OCI-LY1 (cell line): ENCODE measurements at regions not wholly inside any gene's neighbourhood (a gene's known extent, or its start where the extent isn't known, plus 50 kb on each side); places are given as distances from the start of the nearest gene placed in this dataset.

Source experiments
- EZH2 ChIP-seq: fragments of 200-600 bp; sonication (generic), shearing (Covaris generic); IDR thresholded peaks from 2 replicates; pipeline ENCODE4 v1.8.0; 2017; ENCODE audit warnings: borderline replicate concordance, mixed run types, mild to moderate bottlenecking, antibody characterized with exemption, low read length, moderate library complexity, mixed read lengths
- TF ChIP-seq, protein P1 (sequence below): fragments of 200-600 bp; sonication (generic), shearing (Covaris generic); IDR thresholded peaks from 2 replicates; pipeline ENCODE4 v1.5.1; 2017; ENCODE audit warnings: mild to moderate bottlenecking, antibody characterized with exemption, low read length, moderate library complexity, mixed read lengths

DNA sequence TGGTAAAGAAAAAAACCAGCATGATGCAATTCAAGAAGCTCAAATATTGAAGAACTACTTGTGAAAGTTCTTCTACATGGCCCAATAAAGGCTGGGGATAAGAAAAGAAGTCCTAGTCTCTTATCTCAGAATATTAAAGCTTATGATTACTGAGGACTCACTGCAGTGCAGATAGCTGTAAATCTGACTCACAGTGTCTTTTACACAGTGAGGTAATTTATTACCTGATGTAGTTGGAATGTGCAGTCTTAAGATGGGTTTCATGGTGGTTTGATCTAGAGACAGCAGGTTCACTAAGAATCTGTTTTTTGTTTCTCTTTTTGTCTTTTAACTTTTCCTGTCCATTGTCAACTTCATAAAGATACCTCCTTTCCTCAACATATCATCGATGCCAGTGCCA, 484.0 kb upstream of the MAP2 start:
- TF ChIP-seq EZH2 = no peak
- TF ChIP-seq, protein P1, sequence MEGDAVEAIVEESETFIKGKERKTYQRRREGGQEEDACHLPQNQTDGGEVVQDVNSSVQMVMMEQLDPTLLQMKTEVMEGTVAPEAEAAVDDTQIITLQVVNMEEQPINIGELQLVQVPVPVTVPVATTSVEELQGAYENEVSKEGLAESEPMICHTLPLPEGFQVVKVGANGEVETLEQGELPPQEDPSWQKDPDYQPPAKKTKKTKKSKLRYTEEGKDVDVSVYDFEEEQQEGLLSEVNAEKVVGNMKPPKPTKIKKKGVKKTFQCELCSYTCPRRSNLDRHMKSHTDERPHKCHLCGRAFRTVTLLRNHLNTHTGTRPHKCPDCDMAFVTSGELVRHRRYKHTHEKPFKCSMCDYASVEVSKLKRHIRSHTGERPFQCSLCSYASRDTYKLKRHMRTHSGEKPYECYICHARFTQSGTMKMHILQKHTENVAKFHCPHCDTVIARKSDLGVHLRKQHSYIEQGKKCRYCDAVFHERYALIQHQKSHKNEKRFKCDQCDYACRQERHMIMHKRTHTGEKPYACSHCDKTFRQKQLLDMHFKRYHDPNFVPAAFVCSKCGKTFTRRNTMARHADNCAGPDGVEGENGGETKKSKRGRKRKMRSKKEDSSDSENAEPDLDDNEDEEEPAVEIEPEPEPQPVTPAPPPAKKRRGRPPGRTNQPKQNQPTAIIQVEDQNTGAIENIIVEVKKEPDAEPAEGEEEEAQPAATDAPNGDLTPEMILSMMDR = no peak
